Effector CD4-positive, alpha-beta T cell (primary cell): ENCODE measurements at regions not wholly inside any gene's neighbourhood (a gene's known extent, or its start where the extent isn't known, plus 50 kb on each side); places are given as distances from the start of the nearest gene placed in this dataset.

Source experiments
- DNase-seq: peaks from one replicate; pipeline ENCODE4 v3.0.0-alpha.2; 2020

DNA sequence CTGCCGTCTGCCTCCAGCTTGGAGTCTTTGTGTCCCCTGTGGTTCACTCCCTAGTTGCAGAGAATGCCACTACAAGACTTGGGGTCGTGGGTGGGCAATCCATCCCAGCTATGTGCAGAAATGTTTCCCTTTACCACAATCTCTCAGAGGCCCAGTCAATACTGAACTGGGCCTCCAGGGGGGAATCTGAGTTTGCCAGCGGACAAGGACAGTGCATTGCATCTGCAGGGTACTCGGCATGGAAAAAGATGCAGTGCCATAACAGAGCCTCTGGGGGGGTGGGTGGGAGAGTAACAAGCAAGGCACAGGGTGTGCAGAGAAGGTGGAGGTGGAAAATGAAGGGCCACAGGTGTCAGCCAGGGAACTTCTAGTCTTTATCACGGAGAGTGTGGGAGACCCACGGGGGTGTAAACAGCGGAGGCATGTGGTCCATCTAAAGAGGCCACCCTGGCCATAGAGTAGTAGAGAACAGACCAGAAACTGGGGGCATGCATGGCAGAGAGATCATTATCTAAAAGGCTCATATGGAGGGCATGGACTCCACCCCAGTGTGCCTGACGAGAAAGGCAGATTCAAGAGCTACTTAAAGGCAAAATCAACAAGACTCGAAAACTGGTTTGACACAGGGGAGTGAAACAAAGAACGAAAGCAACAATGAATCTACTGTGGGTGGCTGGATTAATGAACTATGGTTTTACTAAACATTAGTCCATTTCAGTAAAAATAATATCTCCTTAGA is 182.4 kb downstream of the ANXA2 start:
- DNase-seq = no peak

DNA sequence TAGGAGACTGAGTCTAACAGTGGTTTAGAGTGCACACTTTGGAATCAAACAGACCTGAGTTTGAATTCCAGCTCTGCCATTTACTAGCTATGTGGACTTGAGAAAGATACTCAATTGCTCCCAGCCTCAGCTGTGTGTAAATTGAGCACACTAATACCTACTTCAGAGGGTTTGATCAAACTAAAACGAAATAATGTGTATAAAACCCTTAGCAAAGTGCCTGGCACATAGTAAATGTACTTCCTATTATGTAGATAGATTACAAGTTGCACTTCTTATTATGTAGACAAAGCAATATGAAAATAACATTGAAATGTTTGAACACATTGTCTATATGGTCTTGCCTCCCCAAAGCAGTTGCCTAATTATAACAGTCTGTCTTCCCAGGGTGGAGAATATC is 180.6 kb downstream of the ANXA2 start:
- no peak for DNase-seq

DNA sequence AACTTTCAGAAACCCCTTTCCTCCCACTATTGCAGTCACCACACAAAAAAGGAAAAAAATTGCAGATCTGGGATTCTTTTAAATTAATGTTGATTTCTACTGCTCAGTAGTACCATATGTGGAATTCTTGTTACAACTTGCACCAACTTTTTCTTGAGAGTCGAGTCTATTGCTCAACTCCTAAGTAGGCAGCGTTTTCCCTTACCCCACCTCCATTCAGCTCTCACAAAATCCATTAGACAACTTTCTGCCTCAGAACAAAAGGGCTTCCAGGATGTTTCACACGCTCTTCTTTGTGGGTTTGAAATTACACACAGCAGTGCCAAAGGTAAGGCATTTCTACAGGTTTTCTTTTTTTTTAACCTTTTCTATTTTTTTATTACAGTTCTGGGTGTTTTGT is 179.5 kb downstream of the ANXA2 start:
- no peak for DNase-seq

DNA sequence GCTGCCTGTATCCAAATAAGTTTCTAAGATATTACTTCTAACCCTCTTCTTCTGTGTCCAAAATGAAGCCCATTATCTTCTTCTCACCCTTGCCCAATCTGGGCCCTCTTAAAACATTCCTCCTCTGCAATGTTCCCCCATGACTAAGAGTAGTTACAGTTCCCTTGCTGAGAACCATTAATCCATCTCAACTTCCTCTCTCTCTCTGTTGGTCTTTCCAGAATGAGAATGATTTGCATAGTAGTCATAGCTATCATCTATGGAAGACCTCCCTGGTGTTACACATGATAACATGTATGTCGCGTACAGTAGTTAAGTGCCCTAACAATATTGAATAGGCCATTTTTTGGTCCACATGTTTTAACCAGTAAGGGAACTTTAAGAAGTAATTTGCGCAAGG is 177.9 kb downstream of the ANXA2 start:
- no peak for DNase-seq

DNA sequence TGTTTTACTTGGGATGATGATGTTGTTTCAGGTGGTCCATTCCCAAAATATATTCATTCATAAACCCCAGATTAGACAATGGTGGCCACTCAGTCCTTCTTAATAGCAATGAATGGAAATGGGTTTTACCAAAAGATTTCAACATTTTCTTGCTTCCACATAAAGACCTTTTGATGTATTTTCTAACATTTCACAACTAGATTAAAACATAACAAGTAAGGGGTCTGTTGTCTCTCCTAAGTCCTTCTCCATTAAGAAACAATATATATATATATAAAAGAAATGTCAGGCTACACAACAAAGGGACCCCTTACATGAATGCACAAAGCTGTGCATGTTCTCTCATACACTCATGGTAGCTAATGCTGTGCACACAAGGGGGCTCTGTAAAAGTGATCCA is 176.4 kb downstream of the ANXA2 start:
- DNase-seq = no peak

DNA sequence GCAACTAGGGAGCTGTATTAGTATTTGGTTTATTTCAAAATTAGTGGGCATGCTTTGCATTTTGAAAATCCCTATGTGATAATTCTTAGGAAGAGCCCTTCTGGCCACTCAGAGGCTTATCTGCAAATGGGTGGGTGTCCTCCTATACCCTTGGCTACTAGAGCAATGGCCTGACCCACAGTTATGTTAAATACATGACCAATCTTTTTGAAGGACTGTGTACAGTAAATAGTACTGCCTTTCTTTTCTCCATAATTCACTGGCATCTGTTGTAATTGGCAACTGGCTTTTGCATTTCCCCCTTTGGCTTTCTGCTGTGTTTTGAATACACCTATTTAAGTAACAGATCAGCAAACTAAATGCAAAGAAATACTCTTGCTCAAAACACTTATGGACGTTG is 175.4 kb downstream of the ANXA2 start:
- no peak for DNase-seq

DNA sequence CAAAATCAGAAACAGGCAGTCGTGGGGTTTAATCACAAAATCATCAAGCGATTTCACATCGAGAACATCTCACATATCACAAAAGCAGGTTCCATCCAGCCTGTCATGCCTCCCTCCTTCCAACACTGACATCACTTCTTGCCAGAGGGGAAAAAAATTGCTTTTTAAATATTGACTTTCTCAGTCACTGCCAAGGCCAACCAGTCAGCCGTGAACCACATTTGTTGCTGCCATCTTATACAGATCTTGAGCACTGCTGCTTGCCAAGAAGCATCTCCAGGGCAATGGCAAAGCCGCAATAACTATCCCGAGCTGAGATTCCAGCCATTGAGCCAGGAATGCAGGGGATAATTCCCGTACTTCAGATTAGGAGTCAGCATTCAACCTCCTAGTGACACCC is 174.6 kb downstream of the ANXA2 start:
- DNase-seq = no peak

DNA sequence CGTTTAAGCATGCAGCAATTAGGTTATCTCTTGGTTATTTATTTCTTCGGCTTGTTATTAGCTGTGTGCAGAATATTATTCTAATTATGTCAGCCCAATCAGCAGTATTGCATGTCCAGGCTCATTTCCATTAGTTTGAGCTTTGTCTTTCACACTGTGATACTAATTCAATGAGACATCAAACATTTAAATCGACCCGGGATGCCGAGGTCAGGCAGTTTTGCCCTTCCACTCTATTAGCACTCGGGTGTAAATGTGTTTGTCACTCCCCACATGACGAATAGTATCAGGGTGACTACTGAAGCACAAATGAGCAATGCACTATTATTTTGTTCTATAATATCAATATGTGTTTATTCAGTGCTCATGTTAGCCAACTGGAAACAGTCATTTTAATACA is 170.9 kb downstream of the ANXA2 start:
- no peak for DNase-seq

DNA sequence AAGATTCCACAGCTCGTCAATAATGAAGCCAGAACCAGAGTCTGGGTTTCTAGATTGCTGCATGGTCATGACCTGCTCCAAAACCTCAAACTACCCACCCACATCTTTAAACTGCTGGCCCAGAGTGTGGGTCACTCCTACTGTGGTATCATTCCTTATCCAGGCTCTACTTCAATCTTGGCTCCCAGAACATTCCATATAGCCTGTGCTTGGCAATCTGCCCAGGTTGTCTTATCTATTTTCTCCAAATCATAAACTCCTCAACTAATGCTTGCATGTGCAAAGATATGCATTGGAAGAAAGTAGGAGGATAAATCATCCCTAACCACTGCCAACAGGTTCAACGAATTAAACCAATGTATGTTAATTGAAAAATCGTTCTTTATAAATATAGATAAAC is 169.7 kb downstream of the ANXA2 start:
- no peak for DNase-seq

DNA sequence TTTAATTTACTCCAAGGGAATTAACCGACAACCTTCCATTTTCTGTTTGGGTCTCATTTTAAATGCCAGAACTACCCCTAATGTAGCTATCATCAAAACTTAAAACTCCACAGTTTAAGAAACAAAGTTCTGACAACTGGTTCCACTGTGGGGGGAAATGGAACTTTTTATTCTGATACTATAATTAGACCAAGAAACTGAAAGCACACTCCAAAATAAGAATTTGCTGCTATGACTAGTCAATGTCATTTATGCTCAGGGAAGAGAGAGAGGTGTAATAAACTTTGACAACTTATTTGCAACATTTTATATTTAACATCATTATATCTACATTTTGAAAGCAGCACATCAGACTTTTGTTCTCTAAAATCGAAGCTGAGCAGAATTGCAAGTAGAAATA is 169.2 kb downstream of the ANXA2 start:
- DNase-seq = no peak

DNA sequence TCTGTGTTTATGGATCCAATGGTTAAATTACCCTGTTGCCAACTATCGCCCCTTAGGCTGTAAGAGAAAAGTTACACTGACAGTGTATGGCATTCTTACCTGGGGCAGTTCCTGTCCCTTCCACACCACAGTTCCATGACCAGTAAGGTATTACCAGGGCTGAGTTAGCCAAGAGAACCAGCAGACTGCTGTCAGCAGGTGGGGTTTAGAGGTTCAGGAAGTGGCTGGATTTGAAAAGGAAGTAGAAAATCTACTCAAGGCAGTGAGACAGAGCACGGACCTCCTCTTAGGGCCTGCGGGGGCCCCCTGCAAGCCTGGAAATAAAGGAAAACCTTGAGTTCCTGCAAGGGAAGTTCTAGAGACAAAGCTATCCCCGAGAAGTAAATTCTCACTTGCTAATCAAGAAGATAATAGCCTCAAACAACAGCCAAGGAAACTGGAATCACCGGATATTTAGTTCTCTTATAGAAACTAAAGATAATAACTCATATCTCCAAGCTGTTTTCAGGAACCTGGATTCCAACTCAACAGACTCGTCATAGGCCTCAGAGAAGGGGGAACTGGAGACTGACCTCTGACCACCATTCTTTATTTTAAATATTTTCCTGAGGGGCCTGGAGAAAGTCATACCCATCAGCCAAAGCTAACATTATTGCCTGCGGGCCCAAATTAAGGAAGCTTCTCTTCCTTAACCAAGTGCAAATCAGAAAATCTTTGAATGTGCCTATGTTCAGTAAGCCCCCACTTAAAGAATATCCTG is 161.7 kb downstream of the ANXA2 start:
- no peak for DNase-seq

DNA sequence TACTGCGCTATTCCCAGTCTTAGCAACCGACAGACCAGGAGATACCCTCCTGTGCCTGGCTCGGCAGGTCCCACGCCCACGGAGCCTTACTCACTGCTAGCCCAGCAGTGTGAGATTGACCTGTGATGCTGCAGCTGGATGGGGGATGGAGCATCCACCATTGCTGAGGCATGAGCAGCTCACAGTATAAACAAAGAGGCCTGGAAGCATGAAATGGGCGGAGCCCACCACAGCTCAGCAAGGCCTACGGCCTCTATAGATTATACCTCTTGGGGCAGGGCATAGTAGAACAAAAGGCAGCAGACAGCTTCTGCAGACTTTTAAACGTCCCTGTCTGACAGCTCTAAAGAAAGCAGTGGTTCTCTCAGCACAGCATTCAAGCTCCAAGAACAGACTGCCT is 160.3 kb downstream of the ANXA2 start:
- no peak for DNase-seq

DNA sequence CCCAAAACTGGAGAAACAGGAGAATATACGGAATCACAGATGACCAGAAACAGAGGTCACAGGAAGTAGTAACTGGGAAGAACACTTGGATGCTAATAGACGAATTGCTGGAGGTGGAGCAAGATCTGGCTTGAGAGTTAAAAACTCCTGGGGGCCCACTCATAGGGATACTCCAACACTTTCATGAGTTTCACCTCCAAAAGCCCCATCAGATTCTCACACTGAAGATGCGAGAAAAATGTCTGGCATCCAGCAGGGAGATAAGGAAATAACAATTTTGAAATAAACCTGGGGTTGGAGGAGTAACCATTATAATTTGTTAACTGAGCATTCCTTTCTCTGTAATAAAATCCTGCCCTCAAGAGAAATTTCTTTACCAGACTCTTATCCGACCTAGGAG is 154.0 kb downstream of the ANXA2 start:
- no peak for DNase-seq

DNA sequence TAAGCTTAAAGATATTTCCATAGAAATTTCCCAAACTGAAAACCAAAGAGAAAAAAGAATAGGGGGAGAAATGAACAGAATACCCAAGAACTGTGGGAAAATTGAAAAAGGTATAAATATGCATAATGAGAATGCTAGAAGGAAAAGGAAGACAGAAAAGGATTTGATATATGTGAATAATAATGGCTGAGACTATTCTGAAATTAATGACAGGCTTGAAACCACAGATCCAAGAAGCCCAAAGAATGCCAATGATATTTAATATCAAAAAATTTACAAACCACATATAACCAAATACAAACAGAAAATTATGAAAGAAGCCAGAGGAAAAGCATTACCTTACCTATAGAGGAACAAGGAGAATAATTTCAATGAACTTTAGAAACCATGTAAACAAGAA is 153.0 kb downstream of the ANXA2 start:
- no peak for DNase-seq

DNA sequence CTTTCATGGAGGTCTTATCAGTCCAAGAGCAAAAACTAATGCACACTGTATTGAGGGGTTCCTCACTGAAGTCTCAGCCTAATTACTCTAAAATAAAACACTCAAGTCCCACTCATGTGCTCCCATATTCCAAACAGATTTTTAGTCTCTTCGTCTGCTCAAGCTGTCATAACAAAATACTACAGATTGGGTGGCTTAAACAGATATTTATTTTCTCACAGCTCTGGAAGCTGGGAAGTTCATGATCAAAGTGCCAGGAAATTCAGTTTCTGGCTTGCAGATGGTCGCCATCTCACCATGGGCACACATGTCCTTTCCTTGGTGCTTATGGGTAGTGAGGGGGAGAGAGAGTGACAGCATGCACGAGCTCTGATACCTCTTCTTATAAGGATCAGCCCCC is 147.5 kb downstream of the ANXA2 start:
- DNase-seq = no peak

DNA sequence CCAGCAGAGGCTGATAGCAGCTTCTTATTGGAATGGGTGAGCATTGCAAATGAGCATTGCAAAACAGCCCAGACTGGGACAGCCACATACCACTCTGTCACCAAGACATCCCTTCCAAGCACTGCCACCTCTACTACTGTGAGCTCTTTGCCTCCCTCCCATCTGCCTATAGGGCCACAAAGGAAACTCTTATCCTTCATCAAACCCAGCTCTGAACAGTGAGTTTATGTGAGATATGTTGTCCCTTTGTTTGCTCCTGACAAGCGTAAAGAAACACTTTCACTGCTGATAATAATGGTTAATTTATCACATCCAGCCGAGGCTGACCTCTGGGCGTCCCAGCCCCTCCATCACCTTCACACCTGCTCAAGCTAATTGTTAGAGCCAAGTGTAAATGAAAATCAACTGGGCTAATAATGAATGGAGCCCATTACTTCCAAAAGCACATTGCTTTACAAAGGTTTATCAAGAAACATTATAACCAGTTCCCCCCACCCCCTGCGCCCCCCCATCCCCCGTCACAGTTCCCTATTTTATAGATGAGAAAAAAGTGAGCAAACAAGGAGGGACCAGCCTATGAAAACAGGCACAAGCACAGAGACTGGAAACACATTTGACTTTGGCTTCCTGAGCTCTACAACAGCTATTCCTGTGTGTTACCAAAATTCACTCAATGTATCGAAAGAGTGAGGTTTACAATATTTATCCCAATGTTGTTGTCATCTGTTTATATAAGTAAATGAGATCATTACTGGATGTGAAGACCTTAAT is 146.3 kb downstream of the ANXA2 start:
- no peak for DNase-seq

DNA sequence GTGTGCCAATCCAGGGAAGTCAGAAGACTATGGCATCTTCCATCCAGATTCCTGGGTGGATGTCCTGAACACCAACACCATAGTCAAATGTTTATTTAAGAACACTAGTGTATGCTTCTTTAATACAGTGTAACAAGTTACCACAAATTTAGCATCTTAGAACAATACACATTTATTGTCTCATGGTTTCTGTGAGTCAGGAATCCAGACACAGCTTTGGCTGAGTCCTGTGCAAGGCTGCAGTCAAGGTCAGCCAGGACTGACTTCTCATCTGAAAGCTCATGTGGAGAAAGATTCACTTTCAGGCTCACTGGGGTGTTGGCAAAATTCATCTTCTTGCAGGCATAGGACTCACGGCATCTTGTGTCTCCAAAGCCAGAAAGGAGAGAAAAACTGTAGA is 143.4 kb downstream of the ANXA2 start:
- no peak for DNase-seq

DNA sequence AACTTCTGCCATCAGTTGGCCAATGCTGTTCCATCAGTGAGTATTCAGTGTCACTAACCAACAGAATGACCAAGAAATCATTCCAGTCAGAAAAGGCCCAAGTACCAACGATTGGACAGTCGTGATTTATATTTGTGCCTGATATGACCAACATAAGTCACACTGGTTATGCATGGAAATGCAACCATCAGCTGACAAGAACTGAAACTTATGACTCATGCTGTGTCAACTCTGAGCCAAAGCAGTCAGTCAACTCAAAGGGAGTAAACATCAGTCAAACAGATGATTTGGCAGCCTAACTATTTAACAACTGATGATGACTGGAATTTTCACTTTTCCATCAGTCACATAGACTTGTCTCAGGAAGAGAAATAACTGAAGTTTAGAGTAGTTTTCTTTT is 142.4 kb downstream of the ANXA2 start:
- DNase-seq = no peak

DNA sequence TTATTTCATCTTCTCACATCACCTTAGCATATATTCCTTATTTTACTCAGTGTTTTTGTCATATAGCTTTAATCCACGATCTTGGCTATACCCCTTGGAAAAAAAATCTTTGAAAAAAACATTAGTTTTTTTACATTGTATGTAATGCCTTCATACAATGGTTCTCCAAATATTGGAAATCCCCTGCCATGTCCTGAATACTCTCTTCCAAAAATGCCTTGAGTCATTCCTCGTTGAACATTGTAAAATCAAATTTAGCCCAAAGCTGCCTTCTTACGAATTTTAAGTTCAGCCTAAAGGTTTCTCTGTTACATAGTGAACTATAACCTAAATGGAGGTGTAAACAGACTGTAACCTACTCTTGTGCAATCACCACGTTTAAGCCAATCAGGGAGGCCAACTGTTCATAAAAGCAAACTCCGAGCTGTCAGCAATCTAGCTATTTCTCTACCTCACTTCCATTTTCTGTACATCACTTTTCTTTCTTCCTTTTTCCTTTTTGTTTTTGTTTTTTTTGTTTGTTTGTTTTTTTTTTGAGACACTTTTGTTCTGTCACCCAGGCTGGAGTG is 140.1 kb downstream of the ANXA2 start:
- no peak for DNase-seq

DNA sequence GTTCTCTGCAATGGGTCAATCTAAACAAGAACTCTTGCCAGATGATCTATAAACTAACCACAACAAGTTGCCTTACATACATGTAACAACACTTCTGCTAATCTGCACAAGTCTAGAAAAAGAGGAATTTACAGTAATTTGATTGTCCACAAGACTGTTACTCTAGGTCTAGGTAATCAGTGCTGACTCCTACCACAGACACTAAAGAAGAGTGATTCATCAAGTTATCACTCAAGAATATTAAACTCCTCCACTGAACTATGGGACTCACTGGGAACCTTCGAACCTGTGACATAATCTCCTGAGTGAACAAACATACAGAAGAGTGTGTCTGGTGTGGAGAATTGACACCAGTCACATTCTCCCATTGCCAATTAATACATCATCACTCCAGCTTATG is 138.3 kb downstream of the ANXA2 start:
- DNase-seq = no peak

DNA sequence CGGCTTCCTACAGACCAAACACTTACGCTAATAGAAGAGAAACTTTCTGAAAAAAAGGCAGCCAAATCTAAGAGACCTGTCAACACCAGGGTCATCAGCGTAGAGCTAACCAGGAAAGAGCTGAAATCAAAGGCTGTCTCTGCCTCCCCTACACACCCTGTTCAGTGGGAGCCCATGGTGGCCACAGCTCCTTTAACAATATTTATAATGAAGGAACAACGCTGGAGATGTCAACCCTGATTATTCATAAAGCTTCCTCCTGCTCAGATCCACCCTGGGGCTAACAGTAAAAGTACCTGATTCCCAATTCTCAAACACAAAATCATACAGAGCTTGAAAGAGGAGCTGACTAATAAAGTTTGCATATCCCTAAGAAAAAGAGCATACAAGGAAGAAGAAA is 133.7 kb downstream of the ANXA2 start:
- DNase-seq = no peak

DNA sequence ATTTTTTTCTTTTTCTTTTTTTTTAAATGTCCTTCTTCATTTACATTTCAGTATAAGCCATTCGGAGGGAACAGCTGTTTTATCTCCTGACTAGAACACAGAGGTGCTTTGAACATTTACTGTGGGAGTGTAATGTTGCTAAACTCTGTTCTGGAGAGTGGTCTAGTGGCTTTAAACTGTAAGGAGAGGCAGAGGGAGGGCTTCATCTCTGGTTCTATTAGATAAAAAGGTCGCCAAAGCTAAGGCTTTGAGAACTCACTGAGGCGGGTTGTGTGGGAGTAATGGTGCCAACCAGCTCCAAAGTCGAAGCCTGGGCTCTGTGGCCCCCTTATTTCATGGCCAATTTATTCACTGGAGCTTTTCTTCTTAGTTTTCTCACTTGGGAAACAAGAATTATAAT is 133.2 kb downstream of the ANXA2 start:
- DNase-seq = no peak

DNA sequence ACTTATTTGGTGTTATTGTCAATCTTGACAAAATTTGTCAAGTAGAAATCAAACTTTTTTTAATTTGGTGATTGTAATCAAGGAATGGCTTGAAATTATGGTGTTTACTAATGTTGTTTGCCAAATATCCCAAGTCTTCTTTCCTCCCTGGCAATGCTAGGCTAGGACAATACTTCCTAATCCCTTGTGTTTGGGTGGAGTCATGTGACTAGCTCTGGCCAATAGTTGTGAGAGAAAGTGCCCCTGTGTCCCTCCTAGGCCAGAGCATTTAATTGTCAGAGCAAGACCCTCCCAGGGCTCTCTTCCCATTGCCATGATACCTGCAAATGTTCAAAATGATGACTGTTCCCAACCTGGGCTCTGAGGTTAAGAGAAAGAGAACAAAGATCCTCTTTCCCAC is 132.7 kb downstream of the ANXA2 start:
- DNase-seq = no peak

DNA sequence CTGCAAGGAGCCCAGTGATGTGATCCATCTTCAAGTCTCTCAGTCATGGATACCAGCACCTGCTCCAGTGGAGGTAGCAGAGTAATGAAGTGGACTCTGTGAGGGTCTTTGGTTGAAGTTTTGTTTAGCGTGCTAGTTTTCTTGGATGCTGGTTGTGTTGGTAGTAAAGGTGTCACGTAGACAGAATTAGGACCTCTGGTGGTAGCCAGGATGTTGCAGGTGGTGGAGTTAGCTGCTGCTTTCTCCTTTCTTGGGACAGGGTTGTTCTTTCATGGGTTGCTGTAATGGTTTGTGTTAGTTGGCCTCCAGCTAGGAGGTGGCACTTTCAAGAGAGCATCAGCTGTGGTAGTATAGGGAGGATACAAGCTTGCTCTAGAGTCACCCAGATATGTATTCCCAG is 125.2 kb downstream of the ANXA2 start:
- DNase-seq = no peak
